Vagina (tissue), 2 donors: ENCODE measurements at regions not wholly inside any gene's neighbourhood (a gene's known extent, or its start where the extent isn't known, plus 50 kb on each side); places are given as distances from the start of the nearest gene placed in this dataset.

Experiments used
- POLR2AphosphoS5 ChIP-seq, 2 donors: sonication (generic); formaldehyde crosslinking; IDR thresholded peaks; one replicate each; pipeline ENCODE4 v1.9.0; 2017; ENCODE audit warnings: antibody characterized with exemption in 2 of 2, mild to moderate bottlenecking in 2 of 2, low read depth in 1 of 2; ENCODE audit not compliant: insufficient read depth in 1 of 2
- TF ChIP-seq, protein P1 (sequence below), 3 experiments: fragments of 450-650 bp in 2 of 3; fragments of 200-600 bp in 1 of 3; sonication (generic) in 1 of 3; IDR thresholded peaks; one replicate each; pipeline ENCODE4 v1.5.1; 2017 to 2019; ENCODE audit warnings: antibody characterized with exemption in 3 of 3, mild to moderate bottlenecking in 2 of 3, moderate library complexity in 2 of 3

DNA sequence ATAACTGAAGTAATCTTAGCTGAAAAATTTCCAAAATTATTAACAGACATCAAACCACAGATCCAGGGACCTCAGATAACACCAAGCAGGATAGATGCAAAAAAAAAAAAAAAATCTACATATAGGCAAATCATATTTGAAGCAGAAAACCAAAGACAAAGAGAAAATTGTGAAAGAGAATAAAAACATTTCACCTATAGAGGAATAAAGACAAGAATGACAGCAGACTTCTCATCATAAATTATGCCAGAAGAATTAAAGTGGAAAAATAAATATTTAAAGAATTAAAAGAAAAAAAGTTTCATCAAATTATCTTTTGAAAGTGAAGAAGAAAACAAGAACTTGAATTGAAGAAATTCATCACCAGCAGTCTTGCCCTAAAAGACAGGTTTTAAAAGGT, 467.5 kb downstream of the GPAM start:
- TF ChIP-seq, protein P1, sequence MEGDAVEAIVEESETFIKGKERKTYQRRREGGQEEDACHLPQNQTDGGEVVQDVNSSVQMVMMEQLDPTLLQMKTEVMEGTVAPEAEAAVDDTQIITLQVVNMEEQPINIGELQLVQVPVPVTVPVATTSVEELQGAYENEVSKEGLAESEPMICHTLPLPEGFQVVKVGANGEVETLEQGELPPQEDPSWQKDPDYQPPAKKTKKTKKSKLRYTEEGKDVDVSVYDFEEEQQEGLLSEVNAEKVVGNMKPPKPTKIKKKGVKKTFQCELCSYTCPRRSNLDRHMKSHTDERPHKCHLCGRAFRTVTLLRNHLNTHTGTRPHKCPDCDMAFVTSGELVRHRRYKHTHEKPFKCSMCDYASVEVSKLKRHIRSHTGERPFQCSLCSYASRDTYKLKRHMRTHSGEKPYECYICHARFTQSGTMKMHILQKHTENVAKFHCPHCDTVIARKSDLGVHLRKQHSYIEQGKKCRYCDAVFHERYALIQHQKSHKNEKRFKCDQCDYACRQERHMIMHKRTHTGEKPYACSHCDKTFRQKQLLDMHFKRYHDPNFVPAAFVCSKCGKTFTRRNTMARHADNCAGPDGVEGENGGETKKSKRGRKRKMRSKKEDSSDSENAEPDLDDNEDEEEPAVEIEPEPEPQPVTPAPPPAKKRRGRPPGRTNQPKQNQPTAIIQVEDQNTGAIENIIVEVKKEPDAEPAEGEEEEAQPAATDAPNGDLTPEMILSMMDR (IDR thresholded peaks at IDR 0.05): no peak
- TF ChIP-seq POLR2AphosphoS5 (IDR thresholded peaks at IDR 0.05; ENCODE audit: insufficient read depth in 1 of 2, low read depth in 1 of 2): no peak
